SH-SY5Y (cell line): ENCODE measurements at regions not wholly inside any gene's neighbourhood (a gene's known extent, or its start where the extent isn't known, plus 50 kb on each side); places are given as distances from the start of the nearest gene placed in this dataset.

ENCODE experiments used
- GATA2 ChIP-seq: IDR thresholded peaks from 2 replicates; pipeline ENCODE4 v1.6.1; 2011; ENCODE audit warnings: mild to moderate bottlenecking, low read depth, low read length
- GATA3 ChIP-seq: IDR thresholded peaks from 2 replicates; pipeline ENCODE4 v1.6.1; 2011; ENCODE audit warnings: low read depth, mild to moderate bottlenecking, low read length, moderate library complexity

- TF ChIP-seq GATA2 (no peak), GATA3 (no peak)
These were observed 179.8 kb upstream of the PLPPR1 start for GRCh38 chr9:100848726-100849125.

- TF ChIP-seq GATA2: no peak
- no peak for TF ChIP-seq GATA3
These were observed 176.4 kb upstream of the PLPPR1 start for GRCh38 chr9:100852088-100852487.

GRCh38 chr9:100856238-100856637, 172.3 kb upstream of the PLPPR1 start:
- TF ChIP-seq GATA3 (no peak), GATA2 (no peak)

GRCh38 chr9:100865111-100865510, 163.4 kb upstream of the PLPPR1 start:
- no peak for TF ChIP-seq GATA2
- no peak for TF ChIP-seq GATA3

GRCh38 chr9:100865648-100866047, 162.9 kb upstream of the PLPPR1 start:
- TF ChIP-seq GATA3 (no peak), GATA2 (no peak)

- TF ChIP-seq GATA3: no peak
- no peak for TF ChIP-seq GATA2
These were observed 159.2 kb upstream of the PLPPR1 start for GRCh38 chr9:100869326-100869725.

GRCh38 chr9:100879884-100880283, 148.6 kb upstream of the PLPPR1 start:
- TF ChIP-seq GATA3: no peak
- no peak for TF ChIP-seq GATA2

- TF ChIP-seq GATA3 (no peak), GATA2 (no peak)
These were observed 148.2 kb upstream of the PLPPR1 start for GRCh38 chr9:100880284-100880683.

- TF ChIP-seq GATA2 (no peak), GATA3 (no peak)
These were observed 144.0 kb upstream of the PLPPR1 start for GRCh38 chr9:100884518-100884917.

GRCh38 chr9:100890321-100890720, 138.2 kb upstream of the PLPPR1 start:
- TF ChIP-seq GATA2 (no peak), GATA3 (no peak)

- TF ChIP-seq GATA2 (no peak), GATA3 (no peak)
These were observed 117.3 kb upstream of the PLPPR1 start for GRCh38 chr9:100911273-100911672.

GRCh38 chr9:100913257-100913656, 115.3 kb upstream of the PLPPR1 start:
- TF ChIP-seq GATA3 (no peak), GATA2 (no peak)

GRCh38 chr9:100914266-100914665, 114.3 kb upstream of the PLPPR1 start:
- TF ChIP-seq GATA3: no peak
- TF ChIP-seq GATA2: no peak

GRCh38 chr9:100919506-100919905, 109.0 kb upstream of the PLPPR1 start:
- TF ChIP-seq GATA2 (no peak), GATA3 (no peak)

- TF ChIP-seq GATA2: no peak
- no peak for TF ChIP-seq GATA3
These were observed 102.2 kb upstream of the PLPPR1 start for GRCh38 chr9:100926366-100926765.

- no peak for TF ChIP-seq GATA3
These were observed 100.8 kb upstream of the PLPPR1 start for GRCh38 chr9:100927763-100928162.
